ENCODE measurements at regions not wholly inside any gene's neighbourhood (a gene's known extent, or its start where the extent isn't known, plus 50 kb on each side); places are given as distances from the start of the nearest gene placed in this dataset.

- peaks cover 0 to 4% (median 0%) of the 10 kb centered on the region in 4 donors for H3K4me1 ChIP-seq
- H3K9me3 ChIP-seq: no peaks in the 10 kb centered on the region
- DNase-seq: no peak
- intact Hi-C loops (cut with DNase I; ENCODE audit: low total_unique reads): no loop called here
- 88 to 95% (median 90%) methylated on average over 3 of the region's 3 CpGs for WGBS, 5 donors
- H3K36me3 ChIP-seq: no peaks in the 10 kb centered on the region
- TF ChIP-seq EP300 (IDR thresholded peaks at IDR 0.05) (no peak), POLR2A (IDR thresholded peaks at IDR 0.05) (no peak), POLR2AphosphoS5 (IDR thresholded peaks at IDR 0.05) (no peak)
- TF ChIP-seq, protein P1, sequence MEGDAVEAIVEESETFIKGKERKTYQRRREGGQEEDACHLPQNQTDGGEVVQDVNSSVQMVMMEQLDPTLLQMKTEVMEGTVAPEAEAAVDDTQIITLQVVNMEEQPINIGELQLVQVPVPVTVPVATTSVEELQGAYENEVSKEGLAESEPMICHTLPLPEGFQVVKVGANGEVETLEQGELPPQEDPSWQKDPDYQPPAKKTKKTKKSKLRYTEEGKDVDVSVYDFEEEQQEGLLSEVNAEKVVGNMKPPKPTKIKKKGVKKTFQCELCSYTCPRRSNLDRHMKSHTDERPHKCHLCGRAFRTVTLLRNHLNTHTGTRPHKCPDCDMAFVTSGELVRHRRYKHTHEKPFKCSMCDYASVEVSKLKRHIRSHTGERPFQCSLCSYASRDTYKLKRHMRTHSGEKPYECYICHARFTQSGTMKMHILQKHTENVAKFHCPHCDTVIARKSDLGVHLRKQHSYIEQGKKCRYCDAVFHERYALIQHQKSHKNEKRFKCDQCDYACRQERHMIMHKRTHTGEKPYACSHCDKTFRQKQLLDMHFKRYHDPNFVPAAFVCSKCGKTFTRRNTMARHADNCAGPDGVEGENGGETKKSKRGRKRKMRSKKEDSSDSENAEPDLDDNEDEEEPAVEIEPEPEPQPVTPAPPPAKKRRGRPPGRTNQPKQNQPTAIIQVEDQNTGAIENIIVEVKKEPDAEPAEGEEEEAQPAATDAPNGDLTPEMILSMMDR (IDR thresholded peaks at IDR 0.05): no peak
- no peak overlapping the region for H3K4me3 ChIP-seq
- H3K27me3 ChIP-seq: no peaks in the 10 kb centered on the region
- H3K27ac ChIP-seq: no peak overlapping the region
These were observed 155.0 kb upstream of the ANK2 start for GRCh38 chr4:112894480-112894879.

DNA sequence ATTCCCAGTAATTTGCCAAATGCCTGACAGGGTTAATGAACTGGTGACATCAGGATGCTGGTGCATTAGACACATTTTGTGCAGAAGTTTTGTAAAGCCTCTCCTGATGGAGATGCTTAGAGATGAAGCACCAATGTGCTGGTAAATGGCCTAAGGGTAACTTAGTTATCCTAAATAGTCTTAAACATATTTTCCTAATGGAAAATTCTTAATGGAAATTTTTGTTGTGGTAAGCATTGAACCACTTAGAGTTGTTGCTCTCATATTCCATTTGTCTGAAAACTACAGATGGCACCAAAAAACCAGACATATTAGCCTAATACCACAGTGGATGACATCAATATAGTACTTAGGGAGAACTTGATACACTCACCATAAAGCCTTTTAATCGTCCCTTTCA, 154.5 kb upstream of the ANK2 start:
- H3K36me3 ChIP-seq: no peaks in the 10 kb centered on the region
- no peak overlapping the region for H3K27ac ChIP-seq
- H3K9me3 ChIP-seq: no peaks in the 10 kb centered on the region
- no peak overlapping the region for H3K4me3 ChIP-seq
- no peak for DNase-seq
- intact Hi-C loops (cut with DNase I; ENCODE audit: low total_unique reads): no loop called here
- 60 to 82% (median 74%) methylated on average over 1 of the region's 1 CpG for WGBS, 5 donors
- no peaks in the 10 kb centered on the region for H3K27me3 ChIP-seq
- peaks cover 0 to 4% (median 0%) of the 10 kb centered on the region in 4 donors for H3K4me1 ChIP-seq
- TF ChIP-seq, protein P1 (IDR thresholded peaks at IDR 0.05): no peak
- TF ChIP-seq EP300 (IDR thresholded peaks at IDR 0.05): no peak
- no peak for TF ChIP-seq POLR2AphosphoS5 (IDR thresholded peaks at IDR 0.05)
- TF ChIP-seq POLR2A (IDR thresholded peaks at IDR 0.05): no peak

- no peaks in the 10 kb centered on the region for H3K9me3 ChIP-seq
- WGBS, 5 donors: 52 to 65% (median 64%) methylated on average over 4 of the region's 4 CpGs
- peaks cover 0 to 4% (median 0%) of the 10 kb centered on the region in 4 donors for H3K4me1 ChIP-seq
- no peak overlapping the region for H3K4me3 ChIP-seq
- H3K36me3 ChIP-seq: no peaks in the 10 kb centered on the region
- H3K27ac ChIP-seq: peak overlapping the region in 3 of 5 donors; percentile 22 to 66 (median 39)
- no peak for TF ChIP-seq EP300 (IDR thresholded peaks at IDR 0.05)
- TF ChIP-seq POLR2A (IDR thresholded peaks at IDR 0.05): no peak
- TF ChIP-seq POLR2AphosphoS5 (IDR thresholded peaks at IDR 0.05): no peak
- TF ChIP-seq, protein P1 (IDR thresholded peaks at IDR 0.05): no peak
- peak in 1 of 2 donors; percentile 39 for DNase-seq
- H3K27me3 ChIP-seq: peaks cover 0 to 4% (median 0%) of the 10 kb centered on the region in 3 donors
- intact Hi-C loops (cut with DNase I; ENCODE audit: low total_unique reads): no loop called here
These were observed 153.4 kb upstream of the ANK2 start for GRCh38 chr4:112895811-112896608.

GRCh38 chr4:112896609-112897190, 152.8 kb upstream of the ANK2 start:
- Histone ChIP-seq H3K4me1 (peaks cover 0 to 4% (median 0%) of the 10 kb centered on the region in 4 donors), H3K36me3 (no peaks in the 10 kb centered on the region), H3K9me3 (no peaks in the 10 kb centered on the region), H3K27ac (peak overlapping the region in 3 of 5 donors; percentile 22 to 66 (median 39)), H3K27me3 (peaks cover 0 to 4% (median 0%) of the 10 kb centered on the region in 3 donors), H3K4me3 (no peak overlapping the region)
- peak in 1 of 2 donors; percentile 14 for DNase-seq
- no peak for TF ChIP-seq EP300 (IDR thresholded peaks at IDR 0.05)
- TF ChIP-seq POLR2A (IDR thresholded peaks at IDR 0.05): no peak
- TF ChIP-seq POLR2AphosphoS5 (IDR thresholded peaks at IDR 0.05): no peak
- TF ChIP-seq, protein P1 (IDR thresholded peaks at IDR 0.05): no peak
- 51 to 62% (median 55%) methylated on average over 9 of the region's 9 CpGs for WGBS, 5 donors
- intact Hi-C loops (cut with DNase I; ENCODE audit: low total_unique reads): no loop called here
